Astrocyte of the cerebellum (primary cell): ENCODE measurements at regions not wholly inside any gene's neighbourhood (a gene's known extent, or its start where the extent isn't known, plus 50 kb on each side); places are given as distances from the start of the nearest gene placed in this dataset.
"Not testable (repeated sequence)": the region's sequence is repeated elsewhere in the genome, so short reads cannot be mapped to it uniquely, and the experiment has no call there.

Experiments used
- DNase-seq: peaks from one replicate; pipeline ENCODE4 v3.0.0-alpha.2; 2011; ENCODE audit warnings: low read depth
- H3K4me3 ChIP-seq: 2 replicates; pipeline ENCODE4 v1.5.1; 2011; ENCODE audit warnings: mild to moderate bottlenecking, low read depth, low read length, moderate library complexity
- in situ Hi-C: cut with HindIII; loops from 2 replicates; pipeline ENCODE4 v1.10.0; 2017; ENCODE audit warnings: low sequenced_read_pairs
- TF ChIP-seq, protein P1 (sequence below): IDR thresholded peaks from 2 replicates; pipeline ENCODE4 v1.5.1; 2012; ENCODE audit warnings: low read length, low read depth, moderate library complexity, mild to moderate bottlenecking; ENCODE audit errors: missing control alignments

DNA sequence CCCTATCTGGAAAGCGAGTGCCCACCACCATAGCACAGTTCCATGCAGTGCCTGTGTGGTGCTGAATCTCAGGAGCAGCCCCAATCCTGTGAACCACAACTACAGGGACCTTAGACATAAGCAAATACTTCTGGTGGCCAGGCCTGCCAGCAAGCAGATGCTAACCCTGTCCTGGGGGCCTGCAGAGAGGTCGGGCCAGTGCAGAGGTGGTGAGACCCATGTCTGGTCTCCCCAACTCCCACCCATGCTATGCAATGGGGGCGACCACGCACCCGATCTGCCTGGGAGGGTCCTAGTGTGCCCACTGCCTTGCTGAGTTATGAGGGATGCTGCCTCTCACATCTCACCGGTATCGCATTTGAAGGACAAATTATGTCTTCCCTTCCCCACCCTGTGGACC, 151.6 kb upstream of the ZNF337 start:
- DNase-seq: no peak
- TF ChIP-seq, protein P1, sequence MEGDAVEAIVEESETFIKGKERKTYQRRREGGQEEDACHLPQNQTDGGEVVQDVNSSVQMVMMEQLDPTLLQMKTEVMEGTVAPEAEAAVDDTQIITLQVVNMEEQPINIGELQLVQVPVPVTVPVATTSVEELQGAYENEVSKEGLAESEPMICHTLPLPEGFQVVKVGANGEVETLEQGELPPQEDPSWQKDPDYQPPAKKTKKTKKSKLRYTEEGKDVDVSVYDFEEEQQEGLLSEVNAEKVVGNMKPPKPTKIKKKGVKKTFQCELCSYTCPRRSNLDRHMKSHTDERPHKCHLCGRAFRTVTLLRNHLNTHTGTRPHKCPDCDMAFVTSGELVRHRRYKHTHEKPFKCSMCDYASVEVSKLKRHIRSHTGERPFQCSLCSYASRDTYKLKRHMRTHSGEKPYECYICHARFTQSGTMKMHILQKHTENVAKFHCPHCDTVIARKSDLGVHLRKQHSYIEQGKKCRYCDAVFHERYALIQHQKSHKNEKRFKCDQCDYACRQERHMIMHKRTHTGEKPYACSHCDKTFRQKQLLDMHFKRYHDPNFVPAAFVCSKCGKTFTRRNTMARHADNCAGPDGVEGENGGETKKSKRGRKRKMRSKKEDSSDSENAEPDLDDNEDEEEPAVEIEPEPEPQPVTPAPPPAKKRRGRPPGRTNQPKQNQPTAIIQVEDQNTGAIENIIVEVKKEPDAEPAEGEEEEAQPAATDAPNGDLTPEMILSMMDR: no peak
- no peak overlapping the region for H3K4me3 ChIP-seq
- in situ Hi-C loops: no loop called here

DNA sequence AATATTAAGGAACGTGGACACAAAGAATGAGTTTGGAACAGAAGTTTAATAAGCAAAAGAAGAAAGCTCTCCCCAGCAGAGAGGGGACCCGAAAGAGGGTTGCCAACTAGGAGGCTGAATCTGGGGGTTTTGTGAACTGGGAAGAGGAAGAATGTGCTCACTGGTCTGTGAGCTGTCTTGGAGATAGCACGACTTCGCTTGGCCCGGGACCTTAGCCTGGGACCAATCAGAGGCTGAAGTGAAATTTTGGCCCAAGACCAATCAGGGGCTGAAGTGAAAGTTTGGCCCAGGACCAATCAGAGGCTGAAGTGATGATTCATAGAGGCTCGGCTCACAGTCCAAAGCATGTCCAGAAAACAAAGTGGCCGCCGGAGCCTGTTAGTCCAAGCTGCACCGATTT, 148.0 kb upstream of the ZNF337 start:
- in situ Hi-C loops, H3K4me3 ChIP-seq, DNase-seq: not testable (repeated sequence)

DNA sequence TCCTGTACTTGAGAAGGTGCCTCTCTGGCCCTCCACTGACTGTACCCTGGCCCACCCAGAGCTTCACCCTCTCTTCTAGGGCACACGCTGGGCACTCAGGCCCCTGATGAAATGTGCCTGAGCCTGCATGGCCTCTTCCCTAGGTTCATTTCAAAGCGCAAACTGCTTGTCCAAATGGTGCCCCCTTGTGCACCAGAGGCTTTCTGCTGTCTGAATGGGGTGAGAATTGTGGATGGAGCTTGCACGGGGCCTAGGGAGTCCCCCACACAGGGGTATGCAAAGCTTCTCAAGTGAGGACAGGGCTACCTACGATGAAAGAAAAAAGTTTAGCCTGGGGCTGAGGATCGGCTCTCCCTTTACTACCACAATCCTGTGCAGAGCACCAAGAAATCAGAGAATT, 116.9 kb upstream of the ZNF337 start:
- DNase-seq, in situ Hi-C loops: not testable (repeated sequence)

DNA sequence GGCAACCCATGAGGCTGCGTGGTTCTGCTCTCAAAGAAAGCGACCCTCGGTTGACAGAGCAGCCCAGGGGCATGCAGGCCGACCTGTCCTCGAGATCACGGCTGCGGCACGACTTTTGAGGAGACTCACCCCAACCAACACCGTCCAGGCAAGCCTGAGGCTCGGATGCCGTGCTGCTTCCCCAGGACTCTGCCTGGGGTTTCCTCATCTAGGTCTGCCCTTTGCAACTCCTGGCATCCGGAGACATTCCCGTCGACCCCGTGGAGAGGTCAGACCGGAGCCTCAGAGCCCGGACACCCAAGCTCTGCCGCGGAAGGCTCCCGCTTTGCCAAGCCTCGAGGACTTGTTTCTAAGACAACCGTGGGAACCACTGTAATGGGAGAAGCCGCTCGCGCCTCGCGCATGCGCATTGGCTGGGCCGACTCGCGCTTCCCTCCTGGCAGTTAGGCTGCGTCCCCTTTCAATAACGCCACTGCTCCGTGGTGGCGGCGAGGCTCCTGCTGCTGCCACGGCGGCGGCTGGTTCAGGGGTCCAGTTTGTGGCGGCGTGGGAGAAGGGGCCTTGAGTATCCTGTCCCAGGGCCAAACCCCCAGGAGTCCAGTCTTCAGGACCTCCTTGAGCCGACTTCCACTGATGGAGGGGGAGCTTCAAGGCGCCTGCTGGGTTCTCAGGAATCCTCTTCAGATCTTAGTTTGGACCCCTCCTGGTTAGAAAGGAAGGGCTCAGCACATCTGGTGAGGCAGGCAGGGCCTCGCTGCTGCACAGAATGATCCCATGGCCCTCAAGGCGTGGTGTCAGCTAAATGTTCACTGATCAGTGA, 101.7 kb upstream of the ZNF337 start:
- in situ Hi-C loops, DNase-seq, H3K4me3 ChIP-seq: not testable (repeated sequence)

More for the DNA sequence above, 116.9 kb upstream of the ZNF337 start:
- H3K4me3 ChIP-seq: not testable (repeated sequence)

DNA sequence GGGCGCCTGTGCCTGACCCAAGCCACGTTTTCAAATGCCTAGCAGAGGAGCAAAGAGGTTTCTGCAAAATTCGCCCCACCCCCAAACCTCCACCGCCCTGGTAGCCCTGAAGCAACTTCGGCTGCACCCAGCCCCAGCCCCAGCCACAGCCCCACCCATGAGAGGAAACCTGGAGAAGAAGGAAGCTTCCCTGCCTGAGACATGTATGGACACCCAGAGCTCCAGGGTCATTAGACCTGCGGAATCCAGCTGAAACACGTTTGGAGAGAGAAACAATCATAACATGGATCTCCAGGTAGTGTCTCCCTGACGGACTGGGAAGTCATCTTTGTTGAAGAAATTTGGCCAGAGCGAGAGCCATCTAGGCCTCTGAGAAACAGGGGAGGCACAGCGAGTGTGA, 100.4 kb upstream of the ZNF337 start:
- H3K4me3 ChIP-seq, in situ Hi-C loops: not testable (repeated sequence)

DNA sequence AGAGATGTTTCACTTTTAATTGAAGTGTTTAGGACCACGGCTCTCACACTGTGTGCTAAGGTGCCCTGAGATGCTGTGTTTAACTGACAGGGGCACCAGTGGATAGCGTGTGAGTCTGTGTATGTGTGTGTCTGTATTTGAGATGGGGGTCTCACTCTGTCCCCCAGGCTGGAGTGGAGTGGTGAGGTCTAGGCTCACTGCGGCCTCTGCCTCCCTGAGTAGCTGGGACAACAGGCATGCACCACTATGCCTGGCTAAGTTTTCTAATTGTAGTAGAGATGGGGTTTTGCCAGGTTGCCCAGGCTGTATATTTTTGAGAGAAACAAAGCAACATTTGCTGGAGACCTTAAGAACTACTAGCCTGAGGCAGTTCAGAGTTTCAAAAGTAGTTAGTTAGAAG, 80.6 kb upstream of the ZNF337 start:
- in situ Hi-C loops: not testable (repeated sequence)

More for the DNA sequence above, 100.4 kb upstream of the ZNF337 start:
- DNase-seq: not testable (repeated sequence)

DNA sequence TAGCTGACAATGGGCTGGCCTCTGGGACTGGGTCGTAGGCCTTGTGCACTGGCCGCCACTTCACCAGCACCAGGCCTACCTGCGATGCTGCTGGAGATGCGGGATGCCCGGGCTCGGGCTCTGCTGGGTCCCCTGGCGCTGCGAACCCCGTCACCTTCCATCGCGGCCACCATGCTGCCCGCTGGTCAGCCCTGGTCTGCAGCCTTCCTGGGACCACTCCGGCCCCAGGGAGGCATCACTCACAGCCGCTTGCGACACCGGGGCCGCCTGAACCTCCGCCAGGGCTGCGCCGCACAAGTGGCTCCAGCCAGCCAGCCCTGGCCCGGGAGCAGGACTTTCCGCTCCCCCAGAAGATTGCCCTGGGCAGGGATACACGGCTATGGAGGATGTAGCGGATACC, 78.1 kb upstream of the ZNF337 start:
- in situ Hi-C loops, DNase-seq, H3K4me3 ChIP-seq: not testable (repeated sequence)

More for the DNA sequence above, 80.6 kb upstream of the ZNF337 start:
- not testable (repeated sequence) for DNase-seq, H3K4me3 ChIP-seq

DNA sequence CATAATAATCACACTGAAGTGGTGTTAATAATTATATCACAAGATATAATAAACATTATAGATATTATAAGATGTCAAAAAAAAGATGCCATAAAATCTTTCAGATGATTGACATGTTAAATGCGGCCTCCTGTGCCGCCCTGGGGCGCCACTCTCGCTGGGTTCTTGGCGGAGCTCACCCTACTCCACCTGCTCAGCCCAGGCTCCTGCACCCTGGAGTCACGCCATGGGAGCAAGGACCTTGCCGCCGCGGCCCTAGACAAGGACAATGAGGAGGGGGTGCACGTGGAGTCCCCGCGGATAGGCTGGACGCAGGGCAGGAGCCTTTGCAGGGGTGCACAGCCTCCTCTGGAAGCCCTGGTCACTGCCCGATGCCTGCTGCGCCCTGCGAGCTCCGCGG, 77.5 kb upstream of the ZNF337 start:
- in situ Hi-C loops, DNase-seq: not testable (repeated sequence)

DNA sequence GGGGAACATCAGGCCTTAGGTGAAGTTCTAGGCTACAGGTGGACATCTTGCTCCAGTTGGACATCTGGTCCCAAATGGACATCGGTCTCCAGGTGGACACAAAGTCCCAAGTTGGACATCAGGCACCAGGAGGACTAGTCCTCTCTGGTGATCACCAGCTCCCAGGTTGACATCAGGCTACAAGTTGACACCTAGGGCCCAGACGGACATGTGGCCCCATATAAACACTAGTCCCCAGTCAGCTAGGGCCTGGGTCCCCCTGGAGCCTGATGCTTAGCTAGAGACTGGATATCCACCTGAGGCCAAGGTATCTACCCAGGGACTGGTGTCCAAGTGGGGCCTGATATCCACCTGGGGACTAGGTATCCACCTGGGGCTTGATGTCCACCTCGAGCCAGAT, 75.8 kb upstream of the ZNF337 start:
- H3K4me3 ChIP-seq, in situ Hi-C loops: not testable (repeated sequence)

More for the DNA sequence above, 77.5 kb upstream of the ZNF337 start:
- H3K4me3 ChIP-seq: not testable (repeated sequence)

DNA sequence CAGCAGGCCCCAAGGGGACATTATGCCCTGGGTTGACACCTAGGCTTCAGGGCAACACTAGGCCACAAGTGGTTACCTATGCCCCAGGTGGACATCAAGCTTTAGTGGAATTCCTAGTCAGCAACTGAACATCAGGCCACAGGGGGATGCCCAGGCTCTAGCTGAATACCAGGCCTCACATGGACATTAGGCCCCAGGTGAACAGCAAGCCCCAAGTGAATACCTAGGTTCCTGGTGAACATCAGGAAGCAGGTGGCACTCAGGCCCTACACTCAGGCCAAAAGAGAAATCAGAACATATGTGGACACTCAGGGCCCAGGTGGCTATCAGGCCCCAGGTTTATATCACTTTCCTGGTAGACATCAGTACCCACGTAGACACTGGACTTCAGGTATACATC, 75.2 kb upstream of the ZNF337 start:
- in situ Hi-C loops, H3K4me3 ChIP-seq, DNase-seq: not testable (repeated sequence)

More for the DNA sequence above, 75.8 kb upstream of the ZNF337 start:
- DNase-seq: not testable (repeated sequence)

DNA sequence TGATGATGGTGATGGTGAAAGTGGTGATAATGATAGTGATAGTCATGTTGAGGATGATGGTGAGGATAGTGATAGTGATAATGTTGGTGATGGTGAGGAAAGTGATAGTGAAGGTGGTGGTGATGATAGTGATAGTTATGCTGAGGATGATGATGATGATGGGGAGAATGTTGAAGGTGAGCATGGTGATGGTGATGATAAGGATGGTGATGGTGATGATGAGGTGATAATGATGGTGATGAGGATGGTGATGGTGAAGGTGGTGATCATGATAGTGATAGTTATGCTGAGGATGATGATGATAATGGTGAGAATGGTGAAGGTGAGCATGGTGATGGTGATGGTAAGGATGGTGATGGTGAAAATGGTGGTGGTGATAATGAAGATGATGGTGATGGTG, 64.9 kb upstream of the ZNF337 start:
- TF ChIP-seq, protein P1: no peak
- DNase-seq: no peak
- in situ Hi-C loops: no loop called here
- H3K4me3 ChIP-seq: no peak overlapping the region

DNA sequence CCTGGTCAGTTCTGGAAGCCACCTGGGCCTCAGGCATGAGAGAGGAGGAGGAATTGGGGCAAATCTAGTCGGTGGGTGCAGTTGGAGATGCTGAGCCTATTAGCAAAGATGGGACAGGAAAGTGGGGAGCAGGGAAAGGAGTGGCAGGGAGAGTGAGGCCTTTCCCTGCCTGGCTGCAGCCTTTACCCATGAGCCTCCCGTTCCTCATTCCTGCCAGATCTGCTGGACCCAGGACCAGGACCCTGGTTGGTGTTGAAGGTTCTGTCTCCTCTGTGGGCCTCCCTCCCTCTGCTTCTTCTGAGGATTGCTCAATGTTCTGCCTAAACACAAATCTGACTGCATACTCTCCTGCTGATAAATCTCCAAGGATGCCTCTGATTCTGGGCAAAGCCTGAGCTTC, 64.4 kb upstream of the ZNF337 start:
- DNase-seq, H3K4me3 ChIP-seq, in situ Hi-C loops: not testable (repeated sequence)
